Fibroblast of peridontal ligament (primary cell): ENCODE measurements at regions not wholly inside any gene's neighbourhood (a gene's known extent, or its start where the extent isn't known, plus 50 kb on each side); places are given as distances from the start of the nearest gene placed in this dataset.
"Not testable (repeated sequence)": the region's sequence is repeated elsewhere in the genome, so short reads cannot be mapped to it uniquely, and the experiment has no call there.

Experiments used
- DNase-seq: peaks from one replicate; pipeline ENCODE4 v3.0.0-alpha.2; 2010; ENCODE audit errors: extremely low read depth

GRCh38 chr6:82118150-82118562 lies 129.4 kb downstream of the IBTK start:
- no peak for DNase-seq

GRCh38 chr6:82114748-82115147 lies 132.8 kb downstream of the IBTK start:
- DNase-seq = no peak

- DNase-seq = no peak
Observed at GRCh38 chr6:82113231-82113630, 134.3 kb downstream of the IBTK start.

- no peak for DNase-seq
Observed at GRCh38 chr6:82111818-82112217, 135.7 kb downstream of the IBTK start.

GRCh38 chr6:82111114-82111513 lies 136.4 kb downstream of the IBTK start:
- DNase-seq = no peak

- DNase-seq = not testable (repeated sequence)
Observed at GRCh38 chr6:82103171-82103570, 144.4 kb downstream of the IBTK start.

GRCh38 chr6:82101374-82102114 lies 146.0 kb downstream of the IBTK start:
- DNase-seq = not testable (repeated sequence)

- DNase-seq = not testable (repeated sequence)
Observed at GRCh38 chr6:82100763-82101162, 146.8 kb downstream of the IBTK start.

GRCh38 chr6:82097676-82098075 lies 149.9 kb downstream of the IBTK start:
- no peak for DNase-seq

- DNase-seq = no peak
Observed at GRCh38 chr6:82095091-82095490, 152.5 kb downstream of the IBTK start.

GRCh38 chr6:82094166-82094806 lies 153.3 kb downstream of the IBTK start:
- DNase-seq = no peak

- peak; percentile 12 for DNase-seq
Observed at GRCh38 chr6:82088978-82089771, 158.4 kb downstream of the IBTK start.

GRCh38 chr6:82086944-82087343 lies 160.6 kb downstream of the IBTK start:
- DNase-seq = no peak

GRCh38 chr6:82085701-82086100 lies 161.8 kb downstream of the IBTK start:
- DNase-seq = no peak

- no peak for DNase-seq
Observed at GRCh38 chr6:82084324-82084920, 163.1 kb downstream of the IBTK start.

GRCh38 chr6:82083646-82084045 lies 163.9 kb downstream of the IBTK start:
- peak; percentile 57 for DNase-seq

- DNase-seq = no peak
Observed at GRCh38 chr6:82080767-82081166, 166.8 kb downstream of the IBTK start.

- DNase-seq = no peak
Observed at GRCh38 chr6:82078286-82078908, 169.1 kb downstream of the IBTK start.

GRCh38 chr6:82076916-82077315 lies 170.6 kb downstream of the IBTK start:
- peak; percentile 49 for DNase-seq

GRCh38 chr6:82074556-82074955 lies 173.0 kb downstream of the IBTK start:
- DNase-seq = peak; percentile 23

- no peak for DNase-seq
Observed at GRCh38 chr6:82073484-82073883, 174.1 kb downstream of the IBTK start.

GRCh38 chr6:82072751-82073150 lies 174.8 kb downstream of the IBTK start:
- DNase-seq = peak; percentile 86
